ENCODE measurements at regions not wholly inside any gene's neighbourhood (a gene's known extent, or its start where the extent isn't known, plus 50 kb on each side); places are given as distances from the start of the nearest gene placed in this dataset.

DNA sequence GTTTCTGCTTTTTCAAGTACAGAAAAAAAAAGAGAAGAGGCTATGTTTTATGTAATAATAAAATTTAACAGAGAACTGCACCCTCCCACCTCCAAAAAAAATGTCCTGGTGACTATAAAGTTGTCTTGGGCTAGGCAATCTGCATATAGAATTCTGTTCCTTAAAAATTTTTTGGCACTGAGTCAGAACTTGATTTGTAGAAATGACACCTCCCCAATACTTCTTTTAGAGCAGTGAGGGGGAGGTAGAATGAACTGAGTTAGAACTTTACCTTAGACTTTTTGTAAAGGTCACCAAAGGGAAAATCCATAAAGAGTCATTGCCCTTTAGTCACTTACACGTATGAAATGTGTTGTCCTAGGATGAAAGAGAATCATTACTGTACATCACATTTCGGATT lies 80.0 kb downstream of the BTG1 start:
- TF ChIP-seq, protein P1, sequence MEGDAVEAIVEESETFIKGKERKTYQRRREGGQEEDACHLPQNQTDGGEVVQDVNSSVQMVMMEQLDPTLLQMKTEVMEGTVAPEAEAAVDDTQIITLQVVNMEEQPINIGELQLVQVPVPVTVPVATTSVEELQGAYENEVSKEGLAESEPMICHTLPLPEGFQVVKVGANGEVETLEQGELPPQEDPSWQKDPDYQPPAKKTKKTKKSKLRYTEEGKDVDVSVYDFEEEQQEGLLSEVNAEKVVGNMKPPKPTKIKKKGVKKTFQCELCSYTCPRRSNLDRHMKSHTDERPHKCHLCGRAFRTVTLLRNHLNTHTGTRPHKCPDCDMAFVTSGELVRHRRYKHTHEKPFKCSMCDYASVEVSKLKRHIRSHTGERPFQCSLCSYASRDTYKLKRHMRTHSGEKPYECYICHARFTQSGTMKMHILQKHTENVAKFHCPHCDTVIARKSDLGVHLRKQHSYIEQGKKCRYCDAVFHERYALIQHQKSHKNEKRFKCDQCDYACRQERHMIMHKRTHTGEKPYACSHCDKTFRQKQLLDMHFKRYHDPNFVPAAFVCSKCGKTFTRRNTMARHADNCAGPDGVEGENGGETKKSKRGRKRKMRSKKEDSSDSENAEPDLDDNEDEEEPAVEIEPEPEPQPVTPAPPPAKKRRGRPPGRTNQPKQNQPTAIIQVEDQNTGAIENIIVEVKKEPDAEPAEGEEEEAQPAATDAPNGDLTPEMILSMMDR (IDR thresholded peaks at IDR 0.05; ENCODE audit: insufficient read depth, low read length): no peak
- TF ChIP-seq GABPA (IDR thresholded peaks at IDR 0.05; ENCODE audit: low read depth) (no peak), SPI1 (IDR thresholded peaks at IDR 0.05; ENCODE audit: borderline replicate concordance, low read depth) (no peak), POLR2AphosphoS5 (IDR thresholded peaks at IDR 0.05; ENCODE audit: low read depth) (no peak)
